GM23338 (cell line): ENCODE measurements at regions not wholly inside any gene's neighbourhood (a gene's known extent, or its start where the extent isn't known, plus 50 kb on each side); places are given as distances from the start of the nearest gene placed in this dataset.

Source experiments
- ATAC-seq: fragments of 200-7000 bp; cut with Tn5 transposase; 3 replicates; pipeline ENCODE4 v1.9.1; 2020
- DNase-seq: peaks from one replicate; pipeline ENCODE4 v3.0.0-alpha.2; 2015; ENCODE audit warnings: low spot score
- H2AFZ ChIP-seq: fragments of 200-600 bp; sonication (generic); 2 replicates; pipeline ENCODE4 v1.8.0; 2016; ENCODE audit warnings: antibody characterized with exemption, mild to moderate bottlenecking, moderate library complexity
- H3F3A ChIP-seq: fragments of 200-600 bp; sonication (generic); replicated peaks from 2 replicates; pipeline ENCODE4 v1.8.0; 2017; ENCODE audit warnings: antibody characterized with exemption, mixed run types, low read depth
- H3K27ac ChIP-seq: fragments of 200-600 bp; sonication (generic); 2 replicates; pipeline ENCODE4 v1.6.1; 2016; ENCODE audit warnings: low read depth
- H3K27me3 ChIP-seq: fragments of 200-600 bp; sonication (generic); 2 replicates; pipeline ENCODE4 v1.8.0; 2016; ENCODE audit warnings: mild to moderate bottlenecking, mixed run types, moderate library complexity; ENCODE audit not compliant: insufficient read depth
- H3K36me3 ChIP-seq: fragments of 200-600 bp; sonication (generic); 2 replicates; pipeline ENCODE4 v1.8.0; 2016; ENCODE audit warnings: mild to moderate bottlenecking; ENCODE audit not compliant: insufficient read depth
- H3K4me1 ChIP-seq: fragments of 200-600 bp; sonication (generic); 2 replicates; pipeline ENCODE4 v1.8.0; 2016; ENCODE audit warnings: mild to moderate bottlenecking, moderate library complexity; ENCODE audit not compliant: insufficient read depth
- H3K4me2 ChIP-seq: fragments of 200-600 bp; sonication (generic); 2 replicates; pipeline ENCODE4 v1.7.1; 2017; ENCODE audit warnings: mixed run types
- H3K4me3 ChIP-seq: fragments of 200-600 bp; sonication (generic); 2 replicates; pipeline ENCODE4 v1.6.1; 2016; ENCODE audit warnings: mixed run types
- H3K79me2 ChIP-seq: fragments of 200-600 bp; sonication (generic); replicated peaks from 2 replicates; pipeline ENCODE4 v1.8.0; 2017; ENCODE audit warnings: mild to moderate bottlenecking; ENCODE audit not compliant: insufficient read depth
- H3K9me2 ChIP-seq: fragments of 200-600 bp; sonication (generic); 2 replicates; pipeline ENCODE4 v1.8.0; 2017; ENCODE audit not compliant: insufficient read depth
- H4K20me1 ChIP-seq: fragments of 200-600 bp; sonication (generic); replicated peaks from 2 replicates; pipeline ENCODE4 v1.8.0; 2017; ENCODE audit warnings: mild to moderate bottlenecking; ENCODE audit not compliant: insufficient read depth
- H3K27ac Mint-ChIP-seq: 2 replicates; pipeline ENCODE4 v1.8.0; 2020; ENCODE audit warnings: inconsistent platforms, mild to moderate bottlenecking, moderate library complexity, mixed read lengths
- H3K27me3 Mint-ChIP-seq: 3 replicates; pipeline ENCODE4 v1.8.0; 2022; ENCODE audit warnings: low read depth, mild to moderate bottlenecking, moderate library complexity, mixed read lengths, inconsistent platforms; ENCODE audit not compliant: insufficient read depth, poor library complexity
- H3K36me3 Mint-ChIP-seq: 3 replicates; pipeline ENCODE4 v1.8.0; 2021; ENCODE audit warnings: low read depth, mild to moderate bottlenecking, inconsistent platforms, moderate library complexity, mixed read lengths
- H3K4me1 Mint-ChIP-seq: 3 replicates; pipeline ENCODE4 v1.8.0; 2020; ENCODE audit warnings: mild to moderate bottlenecking, inconsistent platforms, mixed read lengths
- H3K4me3 Mint-ChIP-seq: 3 replicates; pipeline ENCODE4 v1.8.0; 2021; ENCODE audit warnings: moderate library complexity, mild to moderate bottlenecking, inconsistent platforms, mixed read lengths
- H3K9me3 Mint-ChIP-seq: 3 replicates; pipeline ENCODE4 v1.8.0; 2020; ENCODE audit warnings: moderate library complexity, mild to moderate bottlenecking, inconsistent platforms, mixed read lengths
- CREB1 ChIP-seq: fragments of 250-450 bp; sonication (Bioruptor Pico); IDR thresholded peaks from 2 replicates; pipeline ENCODE4 v1.5.0; 2020; ENCODE audit warnings: low read depth, mild to moderate bottlenecking, moderate library complexity
- CTCF ChIP-seq, 2 experiments: fragments of 200-600 bp in 1 of 2; sonication (generic) in 1 of 2; conservative IDR thresholded peaks; 2 replicates each; pipeline versions ENCODE4 v1.5.1 to v1.6.1; 2016 to 2017; ENCODE audit warnings: antibody characterized with exemption in 2 of 2, low read depth in 2 of 2, mild to moderate bottlenecking in 2 of 2, moderate library complexity in 1 of 2
- ETS1 ChIP-seq: IDR thresholded peaks from 2 replicates; pipeline ENCODE4 v1.6.1; 2016; ENCODE audit warnings: antibody characterized with exemption
- EZH2 ChIP-seq: fragments of 200-600 bp; sonication (generic); IDR thresholded peaks from one replicate; pipeline ENCODE4 v1.8.0; 2017; ENCODE audit warnings: antibody characterized with exemption, mild to moderate bottlenecking, low read depth; ENCODE audit not compliant: unreplicated experiment
- EZH2phosphoT487 ChIP-seq: fragments of 200-600 bp; sonication (generic); IDR thresholded peaks from one replicate; pipeline ENCODE4 v1.8.1; 2018; ENCODE audit warnings: antibody characterized with exemption; ENCODE audit not compliant: unreplicated experiment
- JUNB ChIP-seq: IDR thresholded peaks from one replicate; pipeline ENCODE4 v1.6.1; 2016; ENCODE audit warnings: antibody characterized with exemption; ENCODE audit not compliant: unreplicated experiment
- NANOG ChIP-seq: IDR thresholded peaks from 2 replicates; pipeline ENCODE4 v1.6.1; 2016; ENCODE audit warnings: antibody characterized with exemption, borderline replicate concordance
- POLR2AphosphoS5 ChIP-seq: IDR thresholded peaks from 2 replicates; pipeline ENCODE4 v1.6.1; 2016; ENCODE audit warnings: antibody characterized with exemption, low read depth
- REST ChIP-seq: IDR thresholded peaks from one replicate; pipeline ENCODE4 v1.6.1; 2018; ENCODE audit warnings: antibody characterized with exemption; ENCODE audit not compliant: unreplicated experiment
- STAT1 ChIP-seq: IDR thresholded peaks from one replicate; pipeline ENCODE4 v1.6.1; 2016; ENCODE audit warnings: antibody characterized with exemption; ENCODE audit not compliant: unreplicated experiment
- ZNF114 ChIP-seq: fragments of 250-450 bp; sonication (Bioruptor Pico); IDR thresholded peaks from 2 replicates; pipeline ENCODE4 v1.5.0; 2020; ENCODE audit warnings: mild to moderate bottlenecking, moderate library complexity
- ZNF331 ChIP-seq: fragments of 250-450 bp; sonication (Bioruptor Pico); IDR thresholded peaks from 2 replicates; pipeline ENCODE4 v1.5.0; 2020; ENCODE audit warnings: low read depth, mild to moderate bottlenecking, moderate library complexity
- TF ChIP-seq, protein P1 (sequence below): fragments of 250-450 bp; sonication (Bioruptor Pico); IDR thresholded peaks from 2 replicates; pipeline ENCODE4 v1.5.0; 2020; ENCODE audit warnings: mild to moderate bottlenecking, moderate library complexity

DNA sequence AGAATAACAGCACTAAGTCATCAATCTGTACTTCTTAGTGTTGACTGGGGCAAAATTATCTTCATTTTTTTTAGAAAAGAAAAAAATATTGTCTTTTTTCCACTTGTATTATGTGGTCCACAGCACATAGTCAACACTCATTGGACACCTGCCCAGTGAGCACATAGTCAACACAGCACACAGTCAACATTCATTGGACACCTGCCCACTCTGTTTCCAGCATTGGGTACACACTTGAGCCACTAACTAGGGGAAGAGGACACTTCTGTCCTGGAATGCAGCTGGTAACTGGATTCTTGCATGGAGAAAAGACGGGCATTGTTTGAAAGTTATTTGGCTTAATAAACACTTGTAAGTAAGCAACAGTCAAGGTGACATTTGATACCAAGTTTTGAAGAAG is 898.2 kb downstream of the CDY2B start:
- H3K4me3 ChIP-seq = no peak overlapping the region
- Mint-ChIP-seq H3K27me3 (no peaks in the 10 kb centered on the region), H3K9me3 (no peaks in the 10 kb centered on the region; the same call in 2 of the 3 replicates), H3K27ac (no peak overlapping the region), H3K4me3 (no peak overlapping the region), H3K36me3 (no peaks in the 10 kb centered on the region), H3K4me1 (no peaks in the 10 kb centered on the region)
- no peaks in the 10 kb centered on the region for H3K4me1 ChIP-seq
- H4K20me1 ChIP-seq = no peaks in the 10 kb centered on the region
- no peaks in the 10 kb centered on the region for H3K79me2 ChIP-seq
- H3K27ac ChIP-seq = no peak overlapping the region
- H3F3A ChIP-seq = no peaks in the 10 kb centered on the region
- TF ChIP-seq POLR2AphosphoS5 = no peak
- TF ChIP-seq, protein P1, sequence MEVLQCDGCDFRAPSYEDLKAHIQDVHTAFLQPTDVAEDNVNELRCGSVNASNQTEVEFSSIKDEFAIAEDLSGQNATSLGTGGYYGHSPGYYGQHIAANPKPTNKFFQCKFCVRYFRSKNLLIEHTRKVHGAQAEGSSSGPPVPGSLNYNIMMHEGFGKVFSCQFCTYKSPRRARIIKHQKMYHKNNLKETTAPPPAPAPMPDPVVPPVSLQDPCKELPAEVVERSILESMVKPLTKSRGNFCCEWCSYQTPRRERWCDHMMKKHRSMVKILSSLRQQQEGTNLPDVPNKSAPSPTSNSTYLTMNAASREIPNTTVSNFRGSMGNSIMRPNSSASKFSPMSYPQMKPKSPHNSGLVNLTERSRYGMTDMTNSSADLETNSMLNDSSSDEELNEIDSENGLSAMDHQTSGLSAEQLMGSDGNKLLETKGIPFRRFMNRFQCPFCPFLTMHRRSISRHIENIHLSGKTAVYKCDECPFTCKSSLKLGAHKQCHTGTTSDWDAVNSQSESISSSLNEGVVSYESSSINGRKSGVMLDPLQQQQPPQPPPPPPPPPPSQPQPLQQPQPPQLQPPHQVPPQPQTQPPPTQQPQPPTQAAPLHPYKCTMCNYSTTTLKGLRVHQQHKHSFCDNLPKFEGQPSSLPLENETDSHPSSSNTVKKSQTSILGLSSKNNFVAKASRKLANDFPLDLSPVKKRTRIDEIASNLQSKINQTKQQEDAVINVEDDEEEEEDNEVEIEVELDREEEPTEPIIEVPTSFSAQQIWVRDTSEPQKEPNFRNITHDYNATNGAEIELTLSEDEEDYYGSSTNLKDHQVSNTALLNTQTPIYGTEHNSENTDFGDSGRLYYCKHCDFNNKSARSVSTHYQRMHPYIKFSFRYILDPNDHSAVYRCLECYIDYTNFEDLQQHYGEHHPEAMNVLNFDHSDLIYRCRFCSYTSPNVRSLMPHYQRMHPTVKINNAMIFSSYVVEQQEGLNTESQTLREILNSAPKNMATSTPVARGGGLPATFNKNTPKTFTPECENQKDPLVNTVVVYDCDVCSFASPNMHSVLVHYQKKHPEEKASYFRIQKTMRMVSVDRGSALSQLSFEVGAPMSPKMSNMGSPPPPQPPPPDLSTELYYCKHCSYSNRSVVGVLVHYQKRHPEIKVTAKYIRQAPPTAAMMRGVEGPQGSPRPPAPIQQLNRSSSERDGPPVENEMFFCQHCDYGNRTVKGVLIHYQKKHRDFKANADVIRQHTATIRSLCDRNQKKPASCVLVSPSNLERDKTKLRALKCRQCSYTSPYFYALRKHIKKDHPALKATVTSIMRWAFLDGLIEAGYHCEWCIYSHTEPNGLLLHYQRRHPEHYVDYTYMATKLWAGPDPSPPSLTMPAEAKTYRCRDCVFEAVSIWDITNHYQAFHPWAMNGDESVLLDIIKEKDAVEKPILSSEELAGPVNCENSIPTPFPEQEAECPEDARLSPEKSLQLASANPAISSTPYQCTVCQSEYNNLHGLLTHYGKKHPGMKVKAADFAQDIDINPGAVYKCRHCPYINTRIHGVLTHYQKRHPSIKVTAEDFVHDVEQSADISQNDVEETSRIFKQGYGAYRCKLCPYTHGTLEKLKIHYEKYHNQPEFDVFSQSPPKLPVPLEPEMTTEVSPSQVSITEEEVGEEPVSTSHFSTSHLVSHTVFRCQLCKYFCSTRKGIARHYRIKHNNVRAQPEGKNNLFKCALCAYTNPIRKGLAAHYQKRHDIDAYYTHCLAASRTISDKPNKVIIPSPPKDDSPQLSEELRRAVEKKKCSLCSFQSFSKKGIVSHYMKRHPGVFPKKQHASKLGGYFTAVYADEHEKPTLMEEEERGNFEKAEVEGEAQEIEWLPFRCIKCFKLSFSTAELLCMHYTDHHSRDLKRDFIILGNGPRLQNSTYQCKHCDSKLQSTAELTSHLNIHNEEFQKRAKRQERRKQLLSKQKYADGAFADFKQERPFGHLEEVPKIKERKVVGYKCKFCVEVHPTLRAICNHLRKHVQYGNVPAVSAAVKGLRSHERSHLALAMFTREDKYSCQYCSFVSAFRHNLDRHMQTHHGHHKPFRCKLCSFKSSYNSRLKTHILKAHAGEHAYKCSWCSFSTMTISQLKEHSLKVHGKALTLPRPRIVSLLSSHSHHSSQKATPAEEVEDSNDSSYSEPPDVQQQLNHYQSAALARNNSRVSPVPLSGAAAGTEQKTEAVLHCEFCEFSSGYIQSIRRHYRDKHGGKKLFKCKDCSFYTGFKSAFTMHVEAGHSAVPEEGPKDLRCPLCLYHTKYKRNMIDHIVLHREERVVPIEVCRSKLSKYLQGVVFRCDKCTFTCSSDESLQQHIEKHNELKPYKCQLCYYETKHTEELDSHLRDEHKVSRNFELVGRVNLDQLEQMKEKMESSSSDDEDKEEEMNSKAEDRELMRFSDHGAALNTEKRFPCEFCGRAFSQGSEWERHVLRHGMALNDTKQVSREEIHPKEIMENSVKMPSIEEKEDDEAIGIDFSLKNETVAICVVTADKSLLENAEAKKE = no peak
- TF ChIP-seq STAT1 = no peak
- TF ChIP-seq ZNF114 = no peak
- TF ChIP-seq CREB1 = no peak
- no peak for TF ChIP-seq JUNB
- no peak for TF ChIP-seq NANOG
- no peak for TF ChIP-seq CTCF (conservative IDR thresholded peaks at IDR 0.05; ENCODE audit: low read depth in 2 of 2)
- no peak for TF ChIP-seq EZH2phosphoT487
- no peak for TF ChIP-seq ETS1
- no peak for TF ChIP-seq REST
- TF ChIP-seq ZNF331 = no peak
- no peak for TF ChIP-seq EZH2
- ATAC-seq (no peak), DNase-seq (no peak)
- 0 out of 2 replicates have a peak, but pooled peaks cover 4% of the 10 kb centered on the region for H3K9me2 ChIP-seq
- no peaks in the 10 kb centered on the region for H3K27me3 ChIP-seq
- no peaks in the 10 kb centered on the region for H3K36me3 ChIP-seq
- H3K4me2 ChIP-seq = no peak overlapping the region
- H2AFZ ChIP-seq = no peak overlapping the region
